Forelimb muscle (tissue), 1 donor: ENCODE measurements at regions not wholly inside any gene's neighbourhood (a gene's known extent, or its start where the extent isn't known, plus 50 kb on each side); places are given as distances from the start of the nearest gene placed in this dataset.
"Not testable (repeated sequence)": the region's sequence is repeated elsewhere in the genome, so short reads cannot be mapped to it uniquely, and the experiment has no call there.

Experiments used
- DNase-seq: peaks from one replicate; pipeline ENCODE4 v3.0.0-alpha.2; 2013; ENCODE audit warnings: low read depth

DNA sequence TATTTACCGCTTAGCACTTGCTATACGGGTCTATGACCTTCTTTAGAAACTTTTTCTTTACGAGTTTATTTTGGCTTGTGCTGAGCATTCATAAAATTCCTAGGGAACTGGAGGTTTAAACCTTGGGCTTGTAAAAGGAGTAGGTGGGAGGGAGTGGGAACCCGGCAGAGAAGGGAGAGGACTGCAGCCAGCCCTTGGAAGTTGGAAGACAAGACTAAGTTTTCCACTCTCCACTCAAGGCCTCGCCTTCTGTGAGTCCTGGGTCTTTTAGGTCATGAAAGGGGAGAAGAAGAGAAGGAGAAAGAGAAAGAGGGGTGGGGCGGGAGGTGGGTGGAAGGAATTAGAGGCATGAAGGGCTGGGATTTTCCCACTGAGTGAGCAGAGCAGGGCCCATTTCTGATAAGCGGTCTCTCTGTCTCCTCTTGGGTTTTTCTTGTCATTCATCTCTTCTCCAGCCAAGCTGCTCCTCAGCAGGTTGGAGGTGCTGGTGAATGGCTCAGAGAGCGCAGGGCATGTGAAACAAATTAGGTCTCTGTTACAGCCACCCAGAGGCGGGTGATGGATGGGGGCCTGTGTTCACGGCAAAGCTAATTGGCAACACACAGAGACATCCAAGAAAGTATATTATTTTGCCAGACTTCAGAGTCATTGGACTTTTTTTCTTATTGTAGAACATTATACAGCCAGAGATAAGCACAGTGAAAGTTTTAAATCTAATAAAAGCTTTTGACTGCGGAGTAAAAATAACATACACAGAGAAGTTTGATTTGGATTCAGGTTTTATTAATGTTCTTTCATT is 247.3 kb downstream of the FOXD2 start:
- no peak for DNase-seq

DNA sequence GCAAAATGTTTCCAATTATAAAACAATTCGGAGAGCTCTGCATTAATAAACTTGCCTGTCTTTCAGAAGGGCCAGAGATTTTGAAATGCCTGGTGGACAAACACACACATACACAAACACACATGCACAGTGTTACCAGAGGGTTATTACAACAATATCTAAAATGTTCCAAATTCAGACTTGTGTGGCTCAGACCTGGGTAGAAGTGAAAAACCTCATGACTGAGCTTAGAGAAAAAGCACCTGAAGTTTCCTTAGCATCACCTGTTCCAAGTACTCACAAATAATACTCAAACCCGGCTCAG is 247.9 kb downstream of the FOXD2 start:
- DNase-seq, result no peak

DNA sequence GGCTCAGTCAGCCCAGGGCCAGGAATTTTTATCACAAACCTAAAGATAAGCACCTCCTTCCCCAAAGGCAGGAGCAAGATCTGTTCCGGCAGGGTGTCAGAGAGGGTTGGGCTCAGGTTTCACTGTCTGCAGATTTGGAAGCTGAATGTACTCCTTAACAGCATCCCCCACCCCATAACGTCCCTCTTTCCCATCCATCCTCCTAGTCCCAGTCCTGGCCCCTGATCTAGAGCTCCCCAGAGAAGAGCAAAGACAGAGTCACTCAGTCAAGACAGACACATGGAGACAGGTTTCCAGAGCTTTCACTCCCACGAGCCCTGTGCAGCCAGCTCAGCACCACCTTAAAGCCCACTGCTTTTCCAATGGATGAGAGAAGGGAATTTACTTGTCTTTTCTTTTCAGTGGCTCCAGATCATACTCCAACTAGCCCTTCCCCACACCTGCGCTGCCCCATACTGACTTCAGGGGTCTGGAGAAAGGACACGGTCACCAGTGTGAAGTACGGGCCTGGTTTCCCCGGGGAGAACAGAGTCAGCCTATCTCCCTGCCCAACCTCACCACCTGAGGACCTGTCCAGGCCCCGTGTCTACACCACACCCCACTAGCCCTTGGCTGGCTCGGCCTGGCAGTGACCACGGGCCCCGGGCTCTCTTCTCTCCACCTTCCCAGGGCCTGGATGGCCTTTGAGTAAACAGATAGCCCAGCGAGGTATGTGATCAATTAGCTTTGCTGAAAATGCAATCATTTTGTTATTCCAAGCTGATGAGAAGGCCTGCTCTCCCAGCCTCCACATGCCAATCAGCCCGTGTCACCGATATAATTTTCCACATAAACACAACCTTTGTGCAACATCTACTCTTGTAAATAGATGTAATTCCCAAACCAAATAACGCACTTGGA is 249.1 kb downstream of the FOXD2 start:
- no peak for DNase-seq

DNA sequence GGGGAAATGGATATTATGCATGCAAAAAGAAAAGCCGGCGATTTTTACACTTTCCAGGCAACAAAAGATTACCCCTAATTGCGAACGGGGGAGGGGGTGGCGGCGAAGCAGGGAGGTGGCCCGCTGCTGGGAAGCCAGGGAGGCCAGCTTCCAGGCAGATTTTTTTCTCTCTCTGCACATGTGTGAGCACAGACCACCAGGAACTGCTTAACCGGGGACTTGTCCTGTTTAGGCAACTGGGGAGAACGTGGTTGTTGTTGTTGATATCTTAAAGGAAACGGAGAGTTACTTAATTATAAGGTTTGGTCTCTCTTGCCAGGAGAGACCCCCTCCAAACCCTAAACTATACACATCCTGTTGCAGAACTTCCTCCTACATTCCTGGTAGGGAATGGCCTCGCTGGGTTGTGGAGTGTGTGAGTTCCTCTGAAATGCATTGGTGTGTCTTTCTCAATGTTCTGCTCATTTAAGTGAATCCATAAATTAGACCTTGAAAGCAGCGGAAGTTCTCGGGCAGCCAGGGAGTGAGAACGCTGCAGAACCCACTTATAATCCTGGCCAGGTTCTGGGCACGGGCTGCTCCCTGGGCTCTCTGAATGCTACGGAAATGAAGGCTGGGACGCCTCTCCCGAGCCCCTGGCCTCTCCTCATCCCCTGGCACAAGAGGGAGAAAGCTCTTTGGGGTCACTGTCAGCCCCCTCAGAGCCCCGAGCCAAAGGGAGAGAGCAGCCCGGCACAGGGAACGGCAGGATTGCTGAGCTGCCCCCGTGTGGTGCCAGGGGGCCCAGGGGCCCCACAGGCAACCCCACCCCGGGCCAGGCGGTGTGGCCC is 250.0 kb downstream of the FOXD2 start:
- DNase-seq, result no peak

DNA sequence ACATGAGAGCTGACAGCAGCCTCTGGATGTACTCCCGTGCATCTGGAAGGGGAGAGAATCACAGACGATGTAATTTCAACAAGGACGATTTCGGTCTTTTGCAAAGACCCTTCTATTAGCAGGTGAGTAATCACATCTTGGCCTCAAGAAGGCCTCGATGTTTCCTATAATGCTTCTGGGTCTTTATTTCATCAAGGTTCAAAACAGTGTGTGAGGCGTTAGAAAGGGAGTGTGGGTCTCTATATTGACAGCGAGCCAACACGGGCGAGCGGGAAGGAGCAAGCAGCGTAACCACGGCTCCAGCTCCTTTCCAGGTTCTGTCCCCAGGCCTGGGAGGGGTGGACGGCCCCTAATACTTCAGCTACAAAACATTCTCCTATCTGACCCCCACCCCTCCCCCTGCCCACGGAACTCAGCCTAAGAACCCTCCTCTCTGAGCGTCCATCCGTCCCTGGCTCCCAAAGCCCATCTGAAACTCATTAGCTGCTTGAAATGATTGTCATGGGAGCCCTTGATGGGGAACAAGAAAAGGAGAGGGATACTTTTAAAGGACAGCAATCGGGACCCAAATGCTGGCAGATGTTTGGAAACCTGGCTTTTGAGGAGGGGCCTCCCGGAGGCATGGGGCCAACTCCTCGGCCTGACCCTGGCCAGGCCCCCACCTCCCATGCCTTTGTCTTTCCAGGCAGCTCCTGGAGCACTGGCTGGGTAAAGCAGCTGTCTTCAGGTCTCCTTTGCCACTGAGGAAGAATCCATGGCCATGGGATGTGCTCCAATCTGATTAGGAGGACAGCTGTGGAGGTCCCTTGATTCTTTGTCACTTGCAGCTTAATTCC is 250.8 kb downstream of the FOXD2 start:
- no peak for DNase-seq

DNA sequence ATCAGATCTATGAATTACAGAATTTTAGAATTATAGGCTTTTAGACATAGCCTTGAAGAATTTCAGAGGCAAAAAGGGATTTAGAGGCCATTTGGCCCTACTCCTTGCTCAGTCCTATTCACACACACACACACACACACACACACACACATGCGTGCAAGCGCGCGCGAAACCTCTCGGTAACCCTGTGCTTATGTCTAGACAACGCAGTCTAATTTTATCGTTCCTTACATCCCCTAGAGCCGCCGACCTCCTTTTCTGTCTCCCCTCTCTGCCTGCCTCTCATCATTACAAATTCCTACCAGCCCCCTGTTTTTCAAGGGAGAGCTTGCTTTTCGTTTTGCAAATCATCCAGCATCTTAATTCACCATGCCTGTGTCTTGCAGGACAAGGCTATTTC is 252.1 kb downstream of the FOXD2 start:
- no peak for DNase-seq

DNA sequence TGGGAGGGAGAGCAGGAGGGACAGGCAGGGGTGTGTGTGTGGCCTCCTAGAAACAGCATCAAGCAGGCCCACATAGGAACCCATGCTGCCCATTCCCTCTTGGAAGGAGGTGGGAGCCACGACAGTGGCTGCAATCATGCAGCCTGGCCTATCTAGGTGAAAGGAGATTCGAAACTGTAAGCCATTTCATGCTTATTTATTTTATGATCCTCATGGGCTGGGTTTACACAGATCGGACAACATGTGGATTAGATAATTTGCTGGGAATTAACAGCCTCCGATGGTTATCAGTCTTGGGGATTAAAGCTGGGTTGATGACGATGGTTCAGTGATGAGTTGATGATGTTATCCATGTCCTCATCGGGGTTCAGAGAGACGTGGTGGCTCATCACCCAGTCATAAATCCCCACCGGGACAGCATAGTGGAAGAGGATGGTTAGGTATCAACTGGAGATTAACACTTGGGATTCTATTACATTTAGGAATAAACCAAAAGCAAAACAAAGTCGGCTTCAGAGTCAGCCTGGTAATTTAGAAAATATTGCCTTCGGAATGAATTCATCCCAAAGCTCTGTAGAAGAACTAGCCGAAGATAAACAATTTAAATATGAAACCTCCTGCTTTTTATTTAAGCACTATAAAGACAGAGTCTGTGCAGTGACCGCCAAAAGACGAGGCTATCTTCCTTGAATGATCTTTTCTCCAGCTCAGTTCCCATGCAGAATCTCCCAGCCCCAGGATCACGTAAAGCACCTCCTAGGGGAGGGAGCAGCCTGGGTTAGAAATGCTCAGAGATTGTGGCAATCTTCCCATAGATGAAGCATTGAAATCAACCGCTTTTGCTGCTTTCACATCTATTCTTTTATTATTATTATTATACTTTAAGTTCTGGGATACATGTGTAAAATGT is 252.8 kb downstream of the FOXD2 start:
- DNase-seq, result no peak

DNA sequence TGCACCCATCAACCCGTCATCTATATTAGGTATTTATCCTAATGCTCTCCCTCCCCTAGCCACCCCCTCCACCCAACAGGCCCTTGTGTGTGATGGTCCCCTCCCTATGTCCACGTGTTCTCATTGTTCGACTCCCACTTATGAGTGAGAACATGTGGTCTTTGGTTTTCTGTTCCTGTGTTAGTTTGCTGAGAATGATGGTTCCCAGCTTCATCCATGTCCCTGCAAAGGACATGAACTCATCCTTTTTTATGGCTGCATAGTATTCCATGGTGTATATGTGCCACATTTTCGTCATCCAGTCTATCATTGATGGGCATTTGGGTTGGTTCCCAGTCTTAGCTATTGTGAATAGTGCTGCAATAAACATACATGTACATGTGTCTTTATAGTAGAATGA is 253.4 kb downstream of the FOXD2 start:
- not testable (repeated sequence) for DNase-seq

DNA sequence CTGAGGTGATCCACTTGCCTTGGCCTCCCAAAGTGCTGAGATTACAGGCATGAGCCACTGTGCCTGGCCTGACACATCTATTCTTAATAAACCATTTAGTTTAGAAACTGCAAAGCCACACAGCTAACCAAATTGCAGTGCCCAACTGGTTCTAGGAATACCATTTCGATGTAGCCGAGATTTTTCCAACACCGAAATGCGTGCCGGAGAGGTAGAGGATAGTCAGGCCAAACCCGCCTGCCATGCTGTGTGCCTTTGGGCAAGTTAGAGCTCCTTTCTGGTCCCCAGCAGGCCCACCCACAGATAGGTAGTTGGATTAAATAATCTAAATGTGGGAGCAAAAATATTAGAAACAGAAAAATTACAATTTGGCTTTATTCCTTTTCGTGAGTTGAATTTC is 254.4 kb downstream of the FOXD2 start:
- no peak for DNase-seq

DNA sequence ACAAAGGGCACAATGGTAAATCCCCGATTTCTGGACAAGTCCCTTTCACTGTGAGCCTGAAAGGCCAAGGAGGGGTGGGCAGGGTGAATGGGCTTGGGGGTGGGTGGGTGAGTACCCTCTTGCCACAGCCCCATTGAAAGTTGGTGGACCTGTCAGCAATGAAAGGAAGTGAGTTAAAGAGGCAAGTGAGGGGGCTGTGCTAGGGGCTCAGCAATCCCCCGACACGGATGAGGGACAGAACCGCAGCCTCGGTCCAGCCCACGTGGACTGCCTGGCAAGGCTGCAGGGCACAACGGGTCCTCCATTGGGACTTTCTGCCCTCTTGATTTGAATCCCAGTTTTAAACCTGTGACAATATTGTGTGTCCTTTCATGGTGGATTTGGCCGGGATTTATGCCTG is 255.3 kb downstream of the FOXD2 start:
- DNase-seq, result no peak

DNA sequence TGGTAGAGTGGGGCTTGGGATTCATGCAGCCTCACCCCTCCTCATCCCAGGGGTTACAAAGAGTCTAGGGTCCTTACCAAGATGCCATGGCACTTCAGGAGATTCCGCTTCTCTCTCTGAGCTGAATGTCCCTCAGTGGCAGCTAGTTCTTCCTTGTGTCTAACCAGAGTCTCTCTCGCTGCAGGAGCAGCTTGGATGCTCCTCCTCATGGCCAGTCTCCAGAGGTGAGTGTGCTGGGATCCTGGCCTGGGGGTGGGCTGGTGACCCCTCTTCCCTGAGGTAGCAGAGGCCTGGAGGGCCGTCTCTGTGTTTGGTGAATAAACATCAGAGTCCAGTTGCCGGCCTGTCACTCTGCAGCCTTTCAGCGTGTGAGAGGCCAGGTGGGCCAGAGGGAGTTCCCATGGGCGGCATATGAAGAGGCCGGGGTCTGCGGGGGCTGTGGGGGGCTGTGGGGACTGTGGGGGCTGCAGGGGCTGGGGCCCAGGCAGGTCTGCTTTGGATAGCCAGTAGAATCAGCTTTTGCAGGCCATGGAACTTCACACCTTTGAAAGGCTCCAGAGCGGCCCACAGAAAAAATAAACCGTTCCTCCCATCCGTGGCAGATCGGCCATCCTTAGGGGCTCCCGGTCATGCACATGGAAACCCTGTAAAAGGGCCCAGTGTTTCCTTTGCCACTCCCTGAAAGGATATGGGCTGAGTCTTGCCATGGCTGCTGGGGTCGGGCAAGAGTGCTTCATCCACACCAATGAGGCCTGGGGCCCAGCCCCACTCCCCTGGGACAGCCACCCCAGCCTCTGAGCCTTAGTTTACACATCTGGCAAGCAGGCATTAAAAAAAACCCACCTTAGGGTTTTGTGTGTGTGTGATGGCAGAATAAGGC is 256.4 kb downstream of the FOXD2 start:
- no peak for DNase-seq

DNA sequence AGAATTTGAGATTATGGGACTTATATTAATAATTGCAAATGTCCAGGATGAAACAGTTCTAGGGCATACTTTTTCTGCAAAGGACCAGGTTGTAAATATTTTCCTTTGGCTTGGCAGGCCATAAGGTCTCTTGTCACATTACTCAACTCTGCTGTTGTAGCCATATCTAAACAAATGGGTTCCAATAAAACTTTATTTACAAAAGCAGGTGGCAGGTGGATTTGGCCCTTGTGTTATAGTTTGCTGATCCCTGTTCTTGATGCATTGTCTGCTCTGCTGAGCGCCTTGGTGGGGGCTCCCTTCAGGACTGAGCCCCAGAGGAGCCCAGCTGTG is 258.5 kb downstream of the FOXD2 start:
- no peak for DNase-seq

DNA sequence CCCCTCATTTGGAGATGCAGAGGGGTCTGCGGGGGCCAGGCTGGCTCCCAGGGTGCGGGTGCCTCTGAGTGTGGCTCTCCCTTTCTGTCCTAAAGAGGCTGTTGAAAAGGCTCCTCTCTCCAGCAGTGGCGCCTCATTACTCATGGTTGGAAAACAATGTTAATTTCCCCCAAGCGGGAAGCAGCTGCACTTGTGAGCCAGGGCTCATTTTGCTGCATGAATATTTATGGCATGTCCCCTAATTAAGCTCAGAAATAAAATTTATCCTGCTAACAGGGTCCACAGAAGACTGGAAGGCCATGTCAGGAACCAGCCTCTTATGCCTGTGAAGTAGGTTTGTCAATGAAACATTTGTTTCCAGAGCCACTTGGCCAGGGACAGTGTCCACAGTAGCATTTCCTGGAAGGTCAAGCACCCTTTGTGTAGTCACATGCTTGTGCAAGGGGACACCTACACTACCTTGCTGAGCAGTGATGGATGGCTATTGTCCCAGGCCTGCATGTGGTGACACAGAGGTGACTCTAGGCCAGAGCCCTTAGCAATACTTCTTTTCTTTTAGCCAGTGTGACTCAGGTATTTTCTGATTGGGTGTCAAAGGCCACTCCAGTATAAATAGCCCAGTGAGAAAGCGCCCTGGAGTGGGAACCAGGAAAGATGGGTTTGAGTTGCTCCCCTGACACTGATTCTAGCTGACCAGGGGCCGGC is 259.0 kb downstream of the FOXD2 start:
- no peak for DNase-seq

DNA sequence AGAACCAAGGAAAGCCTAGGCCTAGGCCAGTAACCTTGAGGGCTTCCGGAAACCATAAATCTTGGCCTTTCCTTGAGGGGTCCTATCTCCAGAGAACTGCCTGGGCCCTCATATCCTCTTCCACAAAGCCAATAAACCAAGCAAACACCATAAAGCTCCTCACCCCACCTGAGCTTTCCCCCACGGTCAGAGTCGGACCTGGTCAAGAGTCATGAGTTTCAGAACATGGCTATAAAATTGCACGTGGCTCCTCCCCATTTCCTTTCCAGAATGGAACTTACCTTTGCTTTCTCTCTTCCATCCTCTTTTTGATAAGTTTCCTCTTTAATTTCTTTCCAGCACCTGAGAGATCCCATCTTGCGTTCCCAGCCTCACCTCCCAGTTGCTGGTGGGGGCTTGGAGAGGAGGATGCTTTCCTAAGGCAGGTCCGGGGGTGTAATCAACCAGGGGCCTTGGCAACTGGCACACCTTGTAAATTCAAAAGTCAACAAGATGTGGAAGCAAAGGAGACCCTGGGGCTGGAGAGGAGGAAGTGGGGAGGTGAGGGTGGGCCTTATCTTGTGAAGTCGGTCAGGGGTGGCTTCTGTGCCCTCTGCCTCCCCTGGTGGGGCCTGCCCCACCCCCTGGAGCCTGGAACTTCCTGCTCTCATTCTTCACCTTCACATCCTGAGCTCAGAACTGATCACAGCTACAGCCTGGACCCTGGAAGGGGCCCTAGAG is 259.9 kb downstream of the FOXD2 start:
- no peak for DNase-seq

DNA sequence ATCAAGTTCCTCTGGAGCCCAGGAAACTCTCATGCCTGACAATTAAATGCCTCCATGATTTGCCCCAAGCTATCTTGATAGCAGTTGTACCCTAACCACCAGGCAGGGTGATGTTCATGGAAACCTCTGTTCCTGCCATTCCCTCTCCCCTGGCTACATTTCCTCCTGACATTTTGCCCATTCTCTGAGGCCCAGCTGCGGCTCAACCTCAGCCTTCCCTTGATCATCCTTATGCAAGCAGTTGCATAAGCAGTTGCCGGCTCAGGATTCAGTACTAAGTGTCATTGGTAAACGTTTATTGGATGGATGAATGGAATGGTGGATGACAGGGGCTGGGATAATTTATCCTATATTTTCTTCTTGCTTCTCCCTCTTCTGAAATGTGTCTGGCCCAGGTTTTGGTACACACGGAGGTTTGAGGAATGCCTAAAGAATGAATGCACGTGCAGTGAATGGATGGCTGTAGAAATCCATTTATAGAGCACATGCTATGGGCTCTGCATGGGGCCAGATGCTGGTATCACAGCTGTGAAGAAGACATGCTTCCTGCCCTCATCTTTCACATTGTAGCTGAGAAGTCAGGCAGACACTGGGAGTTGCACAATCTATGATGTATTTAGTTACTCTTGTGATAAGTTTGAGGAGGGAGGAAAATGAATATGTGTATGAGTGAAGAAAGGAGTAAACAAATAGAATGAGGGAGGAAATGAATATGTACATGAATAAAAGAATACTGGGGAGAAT is 261.8 kb downstream of the FOXD2 start:
- DNase-seq, result no peak

DNA sequence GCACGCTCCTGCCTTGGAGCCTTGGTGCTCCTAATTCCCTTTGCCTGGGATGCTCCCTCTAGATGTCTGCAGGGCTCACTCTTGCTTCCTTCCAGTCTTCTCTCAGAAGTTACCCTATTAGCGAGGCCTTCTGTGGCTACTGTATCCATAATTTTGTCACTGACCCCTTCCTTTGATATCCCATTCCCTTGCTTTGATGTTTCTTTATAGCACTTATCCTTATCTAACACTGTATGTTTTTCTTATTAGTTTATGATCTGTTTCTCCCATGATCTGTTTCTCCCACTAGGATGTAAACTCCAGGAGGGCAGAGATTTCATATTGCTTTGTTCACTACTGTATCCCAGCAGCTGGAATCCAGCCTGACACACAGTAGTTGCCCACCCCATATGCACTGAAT is 263.4 kb downstream of the FOXD2 start:
- DNase-seq, result no peak

DNA sequence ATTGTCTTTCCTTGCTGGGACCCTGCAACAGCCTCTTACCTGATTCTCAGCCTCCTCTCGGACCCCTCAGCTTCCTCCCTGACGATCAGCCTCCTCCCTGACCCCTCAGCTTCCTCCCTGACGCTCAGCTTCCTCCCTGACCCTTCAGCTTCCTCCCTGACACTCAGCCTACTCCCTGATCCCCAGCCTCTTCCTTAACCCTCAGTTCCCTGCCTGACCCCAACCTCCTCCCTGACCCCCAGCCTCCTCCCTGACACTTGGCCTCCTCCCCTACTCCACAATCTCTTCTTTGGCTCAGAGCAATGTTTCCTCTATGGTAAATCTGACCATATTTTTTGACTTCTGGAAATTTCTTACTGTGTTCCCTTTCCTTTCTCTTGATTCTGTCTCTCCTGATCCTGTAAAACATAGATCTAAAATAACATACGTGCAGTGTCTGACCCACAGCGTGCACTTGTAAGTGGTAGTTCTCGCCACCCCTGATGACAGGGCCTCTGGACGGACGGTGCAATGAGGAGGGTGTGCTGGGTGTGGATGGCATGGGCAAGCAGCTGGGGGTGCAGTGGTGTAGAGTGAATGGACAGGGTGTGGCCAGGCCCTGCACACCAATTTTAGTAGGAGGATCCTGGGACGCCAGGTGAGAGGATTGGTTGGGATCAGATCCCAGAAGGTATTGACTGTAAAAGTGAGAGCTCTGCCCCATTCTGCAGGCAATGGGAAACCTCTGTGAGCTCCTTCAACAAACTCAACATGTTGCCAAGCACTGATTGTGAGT is 264.1 kb downstream of the FOXD2 start:
- DNase-seq, result no peak
